GM18873 (cell line): ENCODE measurements at regions not wholly inside any gene's neighbourhood (a gene's known extent, or its start where the extent isn't known, plus 50 kb on each side); places are given as distances from the start of the nearest gene placed in this dataset.

Experiments used
- ATAC-seq: cut with Tn5 transposase; IDR thresholded peaks from one replicate; pipeline ENCODE4 v1.9.1; 2021; ENCODE audit warnings: mild to moderate bottlenecking, moderate library complexity, moderate number of reproducible peaks; ENCODE audit not compliant: unreplicated experiment, low FRiP score

DNA sequence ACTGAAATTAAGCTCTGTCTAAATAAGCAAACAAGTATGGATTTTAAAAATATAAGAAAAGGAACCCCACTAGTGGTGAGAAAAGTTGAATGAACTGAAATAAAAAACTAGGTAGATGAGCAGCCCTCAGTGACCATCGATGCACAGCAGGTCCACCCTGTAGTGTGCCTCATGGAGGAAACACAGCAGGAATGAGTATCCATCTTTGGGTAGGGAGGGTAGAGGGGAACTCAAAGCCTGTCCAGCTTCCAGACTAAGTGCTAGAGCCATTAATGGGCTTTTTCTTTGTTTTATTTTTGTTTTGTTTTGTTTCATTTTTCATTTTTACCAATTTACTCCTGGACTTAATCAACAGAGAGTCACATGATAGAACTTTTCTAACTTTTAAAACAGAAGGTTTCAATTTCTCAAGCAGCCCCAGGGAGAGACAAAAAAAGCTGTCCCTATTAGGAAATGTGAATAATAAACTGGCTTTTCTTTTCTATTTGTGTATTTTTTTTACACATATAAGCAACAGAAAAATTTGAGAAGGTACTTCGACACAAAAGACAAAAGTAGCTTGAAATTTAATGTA lies 700.6 kb downstream of the HACE1 start:
- ATAC-seq, result no peak

DNA sequence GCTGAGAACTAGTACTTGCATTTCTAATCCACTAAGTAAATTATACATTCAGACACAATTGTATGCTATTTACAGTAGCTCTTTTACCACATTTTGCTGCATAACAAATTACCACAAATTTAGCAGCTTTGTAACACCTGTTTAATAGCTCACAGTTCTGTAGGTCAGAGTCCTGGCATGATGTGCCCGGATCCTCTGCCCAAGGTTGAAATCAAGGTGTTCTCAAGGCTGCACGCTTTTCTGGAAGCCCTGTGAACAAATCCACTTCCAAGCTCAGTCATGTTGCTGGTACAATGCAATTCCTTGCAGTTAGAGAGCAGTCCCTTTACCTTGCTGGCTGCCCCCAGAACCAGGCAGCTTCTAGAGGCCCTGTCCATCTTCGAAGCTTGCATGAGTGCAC lies 716.0 kb downstream of the HACE1 start:
- no peak for ATAC-seq

DNA sequence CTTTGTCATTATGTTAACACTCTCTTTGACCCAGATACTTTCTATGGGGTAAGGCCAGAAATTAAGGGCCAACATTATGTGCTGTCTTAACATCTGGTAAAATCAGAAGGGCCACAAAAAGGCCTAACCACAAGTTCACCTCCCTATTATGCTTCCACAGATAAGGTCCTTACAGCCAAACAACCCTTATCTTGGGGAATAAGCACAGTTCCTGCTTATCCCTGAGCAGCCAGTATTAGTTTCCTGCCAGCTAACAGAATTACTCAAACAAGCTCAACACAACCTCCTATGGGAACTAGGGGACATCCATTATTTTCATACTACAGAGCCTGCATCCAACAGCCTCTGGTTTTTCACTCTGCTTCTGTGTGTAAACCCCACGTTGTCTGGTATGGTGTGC lies 724.8 kb downstream of the HACE1 start:
- no peak for ATAC-seq

GRCh38 chr6:104130343-104130742 lies 729.4 kb downstream of the HACE1 start:
- no peak for ATAC-seq

DNA sequence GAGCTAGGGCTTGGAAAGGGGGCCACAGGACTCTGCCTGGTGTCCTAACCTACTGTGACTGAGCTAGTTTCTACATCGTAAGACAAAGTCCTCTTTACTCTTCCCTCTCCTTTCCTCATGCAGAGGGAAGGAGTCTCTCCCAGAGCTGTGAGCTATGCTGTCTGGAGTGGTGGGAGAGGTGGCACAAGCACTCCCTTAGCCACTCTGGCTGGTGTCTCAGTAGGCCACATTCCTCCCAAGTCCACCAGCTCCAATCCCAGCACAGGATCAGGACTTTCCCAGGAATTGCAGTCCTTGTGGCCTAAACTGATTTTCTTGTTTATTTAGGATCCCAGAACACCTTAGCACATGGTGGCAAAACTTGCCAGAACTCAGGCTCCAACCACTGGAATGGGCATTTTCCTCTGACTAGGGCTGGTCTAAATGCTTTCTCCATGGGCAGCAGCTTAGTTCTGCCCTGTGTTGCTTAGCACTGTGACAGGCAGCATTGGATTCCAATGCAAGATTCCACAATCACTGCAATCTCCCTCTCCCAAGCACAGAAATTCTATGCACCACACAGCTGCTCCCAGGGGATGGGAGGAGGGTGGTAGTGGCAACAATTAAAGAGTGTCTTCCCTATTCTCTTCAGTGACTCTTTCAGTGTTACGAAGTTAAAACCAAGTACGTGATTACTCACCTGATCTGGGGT lies 733.3 kb downstream of the HACE1 start:
- no peak for ATAC-seq

DNA sequence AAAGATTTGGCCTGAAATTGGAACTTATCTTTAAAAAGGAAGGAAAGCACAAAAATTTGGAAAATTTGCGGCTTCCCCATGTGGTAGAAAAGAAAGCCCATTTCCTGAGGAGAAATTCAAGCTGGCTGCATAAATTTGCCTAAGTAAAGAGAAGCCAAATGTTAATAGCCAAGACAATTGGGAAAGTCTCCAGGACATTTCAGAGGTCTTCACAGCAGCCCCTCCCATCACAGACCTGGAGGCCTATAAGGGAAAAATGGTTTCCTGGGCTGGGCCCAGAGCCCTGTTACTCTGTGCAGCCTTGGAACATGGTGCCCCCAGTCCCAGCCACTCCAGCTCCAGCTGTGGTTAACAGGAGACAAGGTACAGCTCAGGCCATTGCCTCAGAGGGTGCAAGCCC lies 736.5 kb downstream of the HACE1 start:
- ATAC-seq, result no peak

DNA sequence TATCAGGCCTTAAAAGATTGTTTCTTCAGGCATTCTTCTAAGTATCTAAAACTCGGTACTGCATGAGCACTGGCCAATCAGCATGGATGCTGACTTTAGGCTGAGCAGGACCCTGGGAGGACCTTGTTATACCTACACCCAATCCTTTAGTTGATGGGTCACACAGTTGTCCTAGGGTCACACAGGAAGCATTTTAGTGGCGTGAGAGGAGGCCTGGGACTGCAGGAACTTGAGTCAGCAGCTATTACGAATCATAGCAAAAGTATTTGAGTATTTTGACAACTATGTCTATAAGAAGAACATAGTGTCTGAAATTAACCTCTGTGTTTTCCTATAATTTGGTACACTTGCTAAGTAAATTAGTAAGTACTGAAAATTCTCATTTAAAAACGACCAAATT lies 741.4 kb downstream of the HACE1 start:
- ATAC-seq, result no peak

DNA sequence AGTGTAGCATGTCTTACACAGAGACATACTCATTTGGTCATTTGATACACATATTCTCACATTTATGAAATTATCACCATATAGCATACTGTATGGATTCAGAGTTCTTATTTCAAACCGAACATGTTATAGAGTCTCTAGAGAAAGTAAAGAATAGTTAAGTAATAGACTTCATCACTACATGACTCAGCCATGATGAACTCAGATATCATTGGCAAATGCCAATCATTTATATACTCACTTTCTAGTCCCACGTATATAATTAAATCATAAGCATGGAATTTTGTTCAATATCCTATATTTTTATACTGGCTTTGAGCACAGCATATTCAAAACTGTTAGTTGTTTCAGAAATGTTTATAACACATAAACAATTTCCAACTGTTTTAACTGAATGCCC lies 749.9 kb downstream of the HACE1 start:
- no peak for ATAC-seq

GRCh38 chr6:104108634-104109033 lies 751.1 kb downstream of the HACE1 start:
- no peak for ATAC-seq

DNA sequence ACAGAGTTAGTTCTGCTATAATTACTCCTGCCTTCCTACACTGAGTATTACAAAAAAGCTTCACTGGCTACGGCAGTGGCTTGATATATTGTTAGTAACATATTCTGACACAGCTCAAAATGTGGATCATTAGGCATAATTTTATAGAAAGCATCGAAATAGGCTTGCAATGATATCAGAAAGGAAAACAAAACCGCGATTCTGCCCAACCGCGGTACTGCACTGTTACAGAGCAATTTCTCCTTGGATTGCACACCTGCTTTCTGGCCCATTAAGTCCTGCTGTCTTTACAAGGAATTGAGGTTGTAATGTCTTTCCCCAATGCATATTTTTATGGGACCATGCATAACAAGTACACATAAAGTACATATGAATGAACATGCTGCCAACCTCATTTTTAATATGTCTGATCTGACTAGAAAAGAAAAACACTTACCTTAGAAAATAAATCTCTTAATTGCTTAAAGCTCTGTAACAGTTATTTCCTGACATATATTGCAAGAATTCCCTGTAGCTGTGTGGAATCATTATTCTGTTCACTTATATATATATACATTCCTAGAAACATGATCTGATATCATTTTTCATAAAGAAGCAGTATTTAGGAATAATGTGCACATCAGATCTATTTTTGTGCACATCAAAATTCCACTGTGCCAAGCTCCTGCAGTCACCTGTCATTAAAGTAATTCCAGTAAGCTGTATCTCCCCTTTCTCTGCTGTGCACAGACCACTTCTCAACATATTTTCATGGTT lies 763.9 kb downstream of the HACE1 start:
- no peak for ATAC-seq

DNA sequence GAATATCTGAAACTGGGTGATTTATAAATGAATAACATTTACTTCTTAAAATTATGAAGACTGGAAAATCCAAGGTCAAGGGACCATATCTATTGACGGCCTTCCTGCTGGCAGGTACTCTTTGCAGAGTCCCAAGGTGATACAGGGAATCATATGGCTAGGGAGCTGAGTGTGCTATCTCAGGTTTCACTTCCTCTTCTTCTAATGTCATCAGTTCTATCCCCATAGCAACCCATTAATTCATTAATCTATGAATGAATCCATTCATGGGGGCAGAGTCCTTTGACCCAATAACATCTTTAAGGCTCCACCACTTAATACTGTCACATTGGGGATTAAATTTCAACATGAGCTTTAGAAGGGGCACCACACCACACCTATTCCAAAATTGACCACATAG lies 772.0 kb downstream of the HACE1 start:
- ATAC-seq, result no peak

GRCh38 chr6:104068281-104068680 lies 791.4 kb downstream of the HACE1 start:
- no peak for ATAC-seq

DNA sequence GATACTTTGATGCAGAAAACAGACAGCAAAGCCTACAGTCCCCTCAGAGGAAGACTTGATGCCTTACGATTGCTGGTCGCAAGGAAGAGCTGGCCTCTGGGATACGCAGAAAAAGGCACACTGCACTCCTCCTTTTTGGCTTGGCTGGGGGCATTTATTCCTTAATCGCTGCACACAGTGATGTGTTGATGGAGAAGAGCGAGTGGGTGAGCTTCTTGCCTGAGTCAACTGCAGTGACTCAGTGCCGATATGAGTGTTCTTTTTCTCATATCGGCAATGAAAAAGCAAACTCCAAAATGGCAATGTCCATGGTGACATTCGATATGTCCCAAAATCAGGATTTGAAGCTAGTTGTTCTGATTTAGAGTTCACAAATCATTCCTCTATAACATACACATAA lies 794.8 kb downstream of the HACE1 start:
- no peak for ATAC-seq

- ATAC-seq, result no peak
These were observed 809.3 kb downstream of the HACE1 start for GRCh38 chr6:104050455-104050854.

- no peak for ATAC-seq
These were observed 813.3 kb downstream of the HACE1 start for GRCh38 chr6:104046426-104046825.

- no peak for ATAC-seq
These were observed 828.4 kb downstream of the HACE1 start for GRCh38 chr6:104031346-104031745.

DNA sequence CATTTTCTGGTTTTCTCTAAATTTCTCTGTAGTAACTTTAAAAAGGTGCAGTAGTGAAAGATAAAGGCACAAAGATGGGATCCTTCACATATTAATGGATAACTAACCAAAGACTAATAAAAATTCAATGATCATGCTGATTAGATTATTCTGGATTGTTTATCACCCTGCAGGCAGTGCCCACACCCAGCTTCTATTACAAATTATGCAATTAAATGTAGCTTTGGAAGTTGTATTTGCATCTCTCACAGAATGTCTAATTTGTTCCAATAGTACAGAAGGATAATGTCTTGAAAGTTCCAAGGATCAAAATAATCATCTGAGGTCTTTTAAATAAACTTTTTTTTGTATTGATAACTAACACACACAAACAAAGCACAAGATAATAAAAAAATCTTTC lies 837.6 kb downstream of the HACE1 start:
- ATAC-seq, result no peak

DNA sequence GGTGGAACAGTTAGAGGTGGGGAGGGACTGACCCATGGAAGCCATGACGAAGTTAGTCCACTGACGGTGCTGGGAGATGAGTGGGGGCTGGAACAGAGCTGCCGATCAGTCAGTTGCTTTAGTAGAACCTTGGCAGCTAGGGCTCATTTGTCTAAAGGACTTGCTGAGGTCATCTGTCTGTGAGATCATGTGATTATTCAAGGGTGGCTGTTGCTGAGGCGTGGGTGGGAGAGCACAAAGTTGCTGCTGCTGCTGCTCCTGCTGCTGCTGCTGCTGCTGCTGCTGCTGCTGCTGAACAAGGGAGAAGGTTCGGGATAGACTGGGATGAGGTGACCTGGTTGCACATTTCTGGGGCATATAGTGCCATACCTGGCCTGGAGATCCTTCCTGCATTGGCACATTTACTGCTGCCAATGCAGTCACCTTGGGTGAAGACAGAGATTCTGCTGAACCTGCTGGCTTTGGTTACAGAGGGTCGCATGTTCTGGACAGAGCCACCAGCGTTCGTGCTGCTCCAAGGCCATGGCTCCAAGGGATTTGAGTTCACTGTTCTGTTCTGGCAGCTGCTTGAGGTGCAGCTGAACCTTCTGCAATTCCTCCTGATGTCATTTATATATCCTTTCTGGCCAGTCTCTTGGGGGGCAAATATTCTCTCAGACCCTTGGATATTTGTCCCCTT lies 840.5 kb downstream of the HACE1 start:
- no peak for ATAC-seq

- ATAC-seq, result no peak
These were observed 842.0 kb downstream of the HACE1 start for GRCh38 chr6:104017410-104018381.
